ENCODE measurements at regions not wholly inside any gene's neighbourhood (a gene's known extent, or its start where the extent isn't known, plus 50 kb on each side); places are given as distances from the start of the nearest gene placed in this dataset.
"Not testable (repeated sequence)": the region's sequence is repeated elsewhere in the genome, so short reads cannot be mapped to it uniquely, and the experiment has no call there.

DNA sequence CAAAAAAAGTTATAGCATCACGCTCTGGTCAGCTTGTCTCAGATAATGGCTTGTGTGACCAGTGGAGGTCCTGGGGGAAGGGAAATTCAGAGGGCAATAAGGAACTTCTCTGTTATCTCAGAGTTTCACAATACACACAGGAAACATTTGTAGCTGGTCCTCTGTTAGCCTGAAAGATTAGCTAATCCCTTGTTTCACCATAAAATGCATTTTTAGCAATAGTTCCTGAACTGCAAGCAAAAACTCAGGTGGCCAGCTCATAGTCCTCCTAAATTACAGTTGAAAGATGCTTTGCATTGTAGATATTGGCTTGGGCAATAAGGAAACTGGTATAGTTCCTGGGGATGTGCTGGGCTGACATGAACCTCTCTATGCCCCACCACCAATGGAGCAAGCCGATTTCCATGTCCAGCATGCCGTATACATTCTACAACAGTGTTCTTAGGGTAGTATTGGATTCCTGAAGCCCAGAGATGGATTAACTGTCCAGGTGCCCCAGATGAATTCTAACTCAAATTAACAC lies 141.5 kb upstream of the TBL1XR1 start:
- no peak for DNase-seq (ENCODE audit: low read depth)

DNA sequence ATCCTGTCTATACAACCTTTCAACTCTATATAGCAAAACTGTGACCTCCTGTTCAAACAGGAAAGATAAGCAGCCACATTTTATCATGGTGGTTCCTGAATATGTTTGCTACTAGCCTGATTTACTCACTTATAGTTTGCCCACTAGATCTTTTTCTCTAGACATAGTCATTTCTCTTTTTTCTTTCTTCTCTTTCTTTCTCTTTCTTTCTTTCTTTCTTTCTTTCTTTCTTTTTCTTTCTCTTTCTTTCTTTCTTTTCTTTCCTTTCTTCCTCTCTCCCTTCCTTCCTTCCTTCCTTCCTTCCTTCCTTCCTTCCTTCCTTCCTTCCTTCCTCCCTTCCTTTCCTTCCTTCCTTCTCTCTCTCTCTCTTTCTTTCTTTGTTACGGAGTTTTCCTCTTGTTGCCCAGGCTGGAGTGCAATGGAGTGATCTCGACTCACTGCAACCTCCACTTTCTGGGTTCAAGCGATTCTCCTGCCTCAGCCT lies 142.0 kb upstream of the TBL1XR1 start:
- DNase-seq (ENCODE audit: low read depth): not testable (repeated sequence)

GRCh38 chr3:177340243-177340830 lies 143.1 kb upstream of the TBL1XR1 start:
- no peak for DNase-seq (ENCODE audit: low read depth)

DNA sequence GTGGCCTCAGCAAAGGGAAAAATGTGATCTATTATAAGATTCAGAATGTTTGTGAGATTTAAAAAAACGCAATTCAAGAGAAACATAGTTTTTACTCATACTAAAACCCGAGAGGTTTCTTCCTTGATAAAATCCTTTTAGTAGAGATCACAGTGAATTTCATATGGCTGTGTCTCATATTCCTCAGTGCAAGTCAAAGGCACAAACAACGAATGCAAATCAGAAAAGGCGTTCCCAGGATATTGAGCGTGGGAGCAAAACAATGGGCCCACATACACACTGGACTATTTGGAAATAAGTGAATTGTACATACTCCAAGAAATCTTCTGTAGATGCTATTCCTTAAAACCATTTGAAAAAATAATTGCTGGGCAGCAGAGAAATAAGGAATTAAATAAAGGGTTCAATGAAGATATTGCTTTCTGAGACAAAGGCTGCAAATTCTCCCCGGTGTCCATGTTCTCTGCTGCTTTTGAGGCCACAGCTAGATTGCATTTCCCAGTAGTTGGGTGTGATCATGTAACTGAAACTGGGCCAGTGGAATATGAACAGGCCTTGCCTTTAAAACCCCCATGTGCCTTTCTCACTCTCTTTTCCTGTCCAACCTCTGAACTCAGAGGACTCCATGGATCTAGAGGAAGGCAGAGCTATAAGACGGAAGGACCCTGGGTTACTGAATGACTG lies 144.6 kb upstream of the TBL1XR1 start:
- no peak for DNase-seq (ENCODE audit: low read depth)

DNA sequence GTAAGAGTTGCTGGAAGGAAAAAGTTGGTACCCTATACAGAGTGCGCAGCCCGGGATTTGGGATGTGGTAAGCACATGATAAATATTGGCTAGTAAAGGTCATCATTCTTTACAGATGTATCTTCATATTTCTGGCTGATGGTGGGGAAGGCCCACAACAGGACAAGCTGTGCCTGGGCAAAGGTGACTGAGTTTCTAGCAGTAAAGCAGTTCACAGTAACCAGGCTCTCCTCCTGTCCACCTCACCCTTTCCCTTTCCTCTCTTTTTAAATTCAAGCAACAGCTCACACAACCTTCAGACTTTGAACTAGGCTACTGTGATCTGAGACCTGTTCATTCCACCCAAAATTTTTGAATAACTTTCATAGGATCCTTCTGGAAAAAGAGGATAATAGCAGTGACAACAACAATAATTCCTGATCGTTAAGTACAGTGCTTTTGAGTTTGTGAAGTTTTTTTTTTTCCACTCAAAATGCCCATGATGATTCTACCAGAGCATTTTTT lies 145.9 kb upstream of the TBL1XR1 start:
- no peak for DNase-seq (ENCODE audit: low read depth)

DNA sequence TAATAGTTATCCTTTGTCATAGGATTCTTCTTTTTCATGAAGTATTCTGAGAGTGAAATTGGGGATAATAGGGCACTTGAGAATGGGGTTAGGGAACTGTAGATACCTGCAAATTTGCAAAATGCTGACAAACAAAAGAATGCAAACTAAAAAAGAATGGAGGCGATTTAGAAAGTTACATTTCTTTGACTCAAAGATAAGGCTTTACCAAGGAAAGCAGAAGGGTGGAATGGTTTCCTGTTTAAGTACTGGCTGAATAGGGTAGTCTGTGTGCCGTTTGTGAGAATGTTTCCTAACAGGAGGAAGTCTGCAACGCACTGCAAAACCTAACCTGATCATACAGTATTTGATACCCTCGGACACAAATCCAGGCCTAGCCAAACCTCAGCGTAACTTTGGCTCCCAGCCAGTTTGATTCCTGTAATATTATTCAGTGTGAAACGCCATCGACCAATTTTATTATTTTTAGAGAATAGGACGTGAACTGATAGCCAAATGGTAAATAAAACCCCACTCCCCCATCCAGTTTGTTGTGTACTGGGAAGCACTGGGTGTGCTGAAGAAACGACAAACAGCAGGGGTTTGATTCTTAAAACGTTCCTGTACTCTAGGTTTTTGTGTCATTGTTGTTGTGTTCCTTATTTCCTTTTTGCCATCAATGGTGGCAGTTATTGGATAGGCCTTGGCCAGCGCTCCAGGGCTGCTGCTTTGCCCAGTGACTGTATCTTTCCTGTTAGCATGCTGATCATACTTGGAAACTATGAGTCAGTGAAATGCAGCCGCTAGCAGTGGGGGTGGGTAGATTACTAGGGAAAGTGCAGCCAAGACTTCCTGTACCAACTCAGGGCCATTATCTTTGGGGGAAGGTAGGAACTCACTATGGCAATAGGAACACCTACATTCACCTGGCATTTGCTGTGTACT lies 148.0 kb upstream of the TBL1XR1 start:
- no peak for DNase-seq (ENCODE audit: low read depth)

DNA sequence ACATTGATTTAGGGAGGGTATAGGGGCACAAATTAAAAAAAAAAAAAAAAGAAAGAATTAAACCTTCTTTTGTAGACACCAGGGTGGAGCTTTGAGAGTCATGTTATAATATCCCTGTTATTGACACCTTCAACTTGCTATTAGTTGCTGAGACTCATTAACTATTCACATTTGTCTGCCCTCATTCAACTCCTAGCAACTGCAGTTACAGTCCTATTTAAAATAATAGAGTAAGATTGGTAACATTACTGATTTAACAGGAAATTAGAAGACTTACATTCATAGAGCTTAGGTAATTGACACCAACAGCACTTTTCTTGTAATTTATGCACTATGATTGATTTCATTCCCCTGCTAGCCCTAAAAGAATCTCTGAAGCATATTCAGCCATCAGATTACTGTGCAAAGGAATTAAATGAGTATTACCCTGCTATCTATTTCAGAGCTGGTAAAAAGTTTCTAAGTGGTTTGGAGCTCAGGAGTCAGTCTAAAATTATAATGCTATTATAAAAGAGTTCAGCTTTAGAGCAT lies 148.8 kb upstream of the TBL1XR1 start:
- DNase-seq (ENCODE audit: low read depth): no peak

DNA sequence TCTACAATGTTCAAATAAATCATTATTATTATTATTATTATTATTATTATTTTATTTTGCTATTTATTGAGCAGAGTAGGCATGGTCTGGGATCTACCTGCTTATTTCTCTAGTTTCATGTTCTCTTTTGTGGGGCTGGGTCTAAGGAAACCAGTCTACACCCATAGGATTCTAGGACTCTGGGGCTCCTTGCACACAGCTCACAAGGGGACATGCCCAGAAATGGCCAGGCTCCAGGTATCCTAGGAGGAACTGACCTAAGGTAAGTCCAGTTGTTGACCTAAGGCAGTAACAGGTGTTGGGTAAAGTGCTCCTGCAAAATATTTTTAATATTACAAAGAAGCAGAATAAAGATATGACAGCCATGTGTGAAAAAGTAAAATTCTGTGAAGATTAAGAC lies 149.6 kb upstream of the TBL1XR1 start:
- DNase-seq (ENCODE audit: low read depth): no peak

GRCh38 chr3:177347611-177348010 lies 150.3 kb upstream of the TBL1XR1 start:
- DNase-seq (ENCODE audit: low read depth): no peak

DNA sequence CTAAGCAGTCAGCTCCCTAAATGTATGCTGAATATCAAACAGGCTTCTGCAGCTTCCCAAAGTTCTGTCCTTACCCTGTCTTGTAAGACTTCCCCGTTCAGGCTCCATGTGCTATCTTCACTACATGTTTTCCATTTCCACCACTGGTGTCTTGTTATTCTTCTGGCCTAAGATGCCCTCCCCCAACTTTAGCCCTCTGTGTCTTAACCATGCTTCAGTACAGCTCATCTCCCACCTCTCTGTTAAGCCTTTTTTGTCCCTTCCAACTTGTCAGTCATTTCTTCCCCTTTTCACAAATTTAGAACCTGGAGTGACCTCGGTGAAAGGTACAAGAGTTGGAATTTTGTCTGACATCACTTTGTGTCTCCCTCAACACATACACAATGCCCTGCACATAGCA lies 151.7 kb upstream of the TBL1XR1 start:
- DNase-seq (ENCODE audit: low read depth): no peak

- DNase-seq (ENCODE audit: low read depth): no peak
Measured at GRCh38 chr3:177349384-177349783, 152.1 kb upstream of the TBL1XR1 start.

- no peak for DNase-seq (ENCODE audit: low read depth)
Measured at GRCh38 chr3:177350121-177350520, 152.8 kb upstream of the TBL1XR1 start.

GRCh38 chr3:177351206-177351605 lies 153.9 kb upstream of the TBL1XR1 start:
- no peak for DNase-seq (ENCODE audit: low read depth)

GRCh38 chr3:177351757-177352158 lies 154.5 kb upstream of the TBL1XR1 start:
- DNase-seq (ENCODE audit: low read depth): no peak

DNA sequence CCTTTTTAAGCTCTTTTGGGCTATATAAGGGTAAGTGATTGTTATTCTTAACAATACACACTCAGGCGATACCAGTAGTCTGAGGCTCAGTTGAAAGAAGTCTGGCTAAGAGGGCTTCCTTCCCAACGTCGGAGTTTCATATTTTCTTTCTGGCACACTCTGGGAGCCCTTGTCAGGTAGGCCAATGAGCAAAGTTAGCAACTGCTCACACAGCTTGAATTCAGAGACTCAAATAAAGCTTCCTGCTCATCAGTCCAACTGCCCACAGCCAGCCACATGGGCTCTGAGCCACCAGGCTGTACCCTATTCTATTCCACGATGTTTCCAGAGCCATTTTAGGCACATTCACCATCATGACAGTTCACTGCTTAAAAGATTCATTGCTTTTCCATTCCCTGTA lies 155.1 kb upstream of the TBL1XR1 start:
- no peak for DNase-seq (ENCODE audit: low read depth)

DNA sequence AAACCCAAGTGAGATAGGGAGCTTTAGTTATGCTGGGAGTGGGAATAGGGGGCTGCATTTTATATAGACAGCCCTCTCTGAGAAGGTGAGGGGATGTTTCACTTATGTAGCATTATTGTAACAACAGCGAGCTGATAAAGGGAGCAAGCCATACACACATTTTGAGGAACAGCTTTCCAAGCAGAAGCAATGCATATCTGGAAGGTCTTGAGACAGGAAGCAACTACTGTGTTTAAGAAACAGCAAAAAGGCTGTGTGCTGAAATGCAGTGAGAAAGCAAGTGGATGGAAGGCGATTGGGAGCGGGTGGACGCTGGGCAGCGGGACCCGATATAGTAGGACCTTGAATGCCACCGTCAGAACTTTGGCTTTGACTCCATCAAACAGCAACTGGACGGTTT lies 155.9 kb upstream of the TBL1XR1 start:
- DNase-seq (ENCODE audit: low read depth): no peak

GRCh38 chr3:177353879-177354278 lies 156.6 kb upstream of the TBL1XR1 start:
- not testable (repeated sequence) for DNase-seq (ENCODE audit: low read depth)

- no peak for DNase-seq (ENCODE audit: low read depth)
Measured at GRCh38 chr3:177354466-177354865, 157.2 kb upstream of the TBL1XR1 start.

DNA sequence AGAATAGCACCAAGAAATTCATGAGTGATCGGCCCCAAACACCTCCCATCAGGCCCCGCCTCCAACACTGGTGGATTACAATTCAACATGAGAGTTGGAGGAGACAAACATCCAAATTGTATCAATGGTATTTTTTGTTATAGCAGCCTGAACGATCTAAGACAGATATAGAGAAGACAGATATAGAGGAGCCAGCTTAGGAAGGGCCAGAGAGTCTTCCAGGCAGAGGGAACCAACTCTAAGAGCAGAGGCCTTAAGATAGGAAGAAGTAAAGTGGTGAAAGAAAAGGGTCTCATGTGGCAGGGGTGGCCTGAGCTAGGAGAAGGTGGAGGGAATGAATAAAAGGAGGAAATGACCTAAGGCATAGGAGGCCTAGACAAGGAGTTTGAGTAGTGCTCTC lies 158.8 kb upstream of the TBL1XR1 start:
- no peak for DNase-seq (ENCODE audit: low read depth)

DNA sequence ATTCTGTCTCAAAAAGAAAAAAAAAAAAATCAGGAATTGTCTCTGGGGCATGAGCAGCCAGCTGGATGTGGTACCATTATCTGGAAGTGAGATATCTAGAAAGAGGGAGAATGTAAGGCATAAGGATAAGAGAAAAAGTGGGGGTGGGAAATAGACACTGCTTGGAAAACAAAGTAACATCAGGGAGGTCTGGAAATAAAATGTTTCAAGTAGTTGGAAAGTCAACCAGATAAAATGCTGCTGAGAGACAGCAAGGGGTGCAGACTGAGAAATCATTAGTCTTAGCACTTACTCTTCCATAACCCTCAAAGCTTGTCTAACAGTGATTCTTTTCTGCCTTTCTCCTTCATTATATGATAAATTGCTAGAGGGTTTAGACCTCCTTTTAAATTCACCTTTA lies 159.7 kb upstream of the TBL1XR1 start:
- DNase-seq (ENCODE audit: low read depth): no peak

- no peak for DNase-seq (ENCODE audit: low read depth)
Measured at GRCh38 chr3:177357352-177358090, 160.2 kb upstream of the TBL1XR1 start.
